H1 (cell line): ENCODE measurements at regions not wholly inside any gene's neighbourhood (a gene's known extent, or its start where the extent isn't known, plus 50 kb on each side); places are given as distances from the start of the nearest gene placed in this dataset.

ENCODE experiments used
- CTCF ChIA-PET: fragments of 300-600 bp; sonication (Branson Sonifier 250); formaldehyde crosslinking; loops from one replicate; lab custom pipeline; 2021; ENCODE audit not compliant: partially characterized antibody; lab: Charles Lee
- POLR2A ChIA-PET: fragments of 300-600 bp; sonication (Branson Sonifier 250); formaldehyde crosslinking; loops from one replicate; lab custom pipeline; 2021; ENCODE audit warnings: inconsistent platforms; ENCODE audit not compliant: partially characterized antibody; lab: Charles Lee
- DNase-seq, 2 experiments: peaks; one replicate each; pipeline versions ENCODE4 v3.0.0 to v3.0.0-alpha.2; 2010 to 2022; ENCODE audit warnings: low spot score in 2 of 2, low read depth in 1 of 2, mixed read lengths in 1 of 2
- FAIRE-seq: peaks from 2 replicates; lab custom pipeline; 2011; peaks lifted over from hg19 to GRCh38; lab: Jason Lieb, UNC
- H2AFZ ChIP-seq: 2 replicates; pipeline ENCODE4 v1.8.1; 2012; ENCODE audit warnings: low read length, inconsistent platforms
- H2AK5ac ChIP-seq: 2 replicates; pipeline ENCODE4 v1.6.1; 2013; ENCODE audit warnings: low read depth, low read length
- H2BK120ac ChIP-seq: replicated peaks from 2 replicates; pipeline ENCODE3; 2013; ENCODE audit warnings: low read depth, low read length, inconsistent platforms
- H2BK12ac ChIP-seq: 2 replicates; pipeline ENCODE4 v1.6.1; 2013; ENCODE audit warnings: low read depth, low read length
- H2BK15ac ChIP-seq: 2 replicates; pipeline ENCODE4 v1.6.1; 2013; ENCODE audit warnings: low read length
- H2BK20ac ChIP-seq: 2 replicates; pipeline ENCODE4 v1.6.1; 2013; ENCODE audit warnings: low read length
- H2BK5ac ChIP-seq: 2 replicates; pipeline ENCODE4 v1.6.1; 2013; ENCODE audit warnings: low read depth, low read length
- H3K14ac ChIP-seq: 2 replicates; pipeline ENCODE4 v1.6.1; 2013; ENCODE audit warnings: inconsistent platforms; ENCODE audit not compliant: insufficient read length
- H3K18ac ChIP-seq: 2 replicates; pipeline ENCODE4 v1.6.1; 2013; ENCODE audit warnings: low read length; ENCODE audit errors: extremely low read depth
- H3K23ac ChIP-seq: 2 replicates; pipeline ENCODE4 v1.6.1; 2013; ENCODE audit warnings: inconsistent platforms; ENCODE audit not compliant: insufficient read length
- H3K23me2 ChIP-seq: 2 replicates; pipeline ENCODE4 v1.6.1; 2013; ENCODE audit warnings: low read depth, low read length
- H3K27ac ChIP-seq: 2 replicates; pipeline ENCODE4 v1.6.1; 2011; ENCODE audit warnings: low read depth, low read length, inconsistent platforms
- H3K27me3 ChIP-seq, 4 experiments: replicated peaks in 1 of 4; 1 replicate in 1 of 4; 2 replicates in 3 of 4; pipeline versions ENCODE4 v1.6.1 to v1.8.1; 2011 to 2013; ENCODE audit warnings: low read length in 3 of 4, mild to moderate bottlenecking in 3 of 4, inconsistent platforms in 2 of 4, mixed read lengths in 2 of 4, moderate library complexity in 1 of 4; ENCODE audit not compliant: control insufficient read depth in 3 of 4, insufficient read depth in 3 of 4; ENCODE audit errors: extremely low read depth in 1 of 4
- H3K36me3 ChIP-seq, 4 experiments: 2 replicates each; pipeline versions ENCODE4 v1.6.1 to v1.8.1; 2011 to 2013; ENCODE audit warnings: mild to moderate bottlenecking in 4 of 4, low read length in 3 of 4, moderate library complexity in 2 of 4, control low read depth in 1 of 4, inconsistent platforms in 1 of 4; ENCODE audit not compliant: insufficient read depth in 4 of 4, control insufficient read depth in 2 of 4
- H3K4ac ChIP-seq: replicated peaks from 2 replicates; pipeline ENCODE3; 2013; ENCODE audit warnings: low read length, low read depth, mixed read lengths, inconsistent platforms; ENCODE audit not compliant: insufficient read length
- H3K4me1 ChIP-seq, 4 experiments: replicated peaks in 1 of 4; 1 replicate in 1 of 4; 2 replicates in 3 of 4; pipeline versions ENCODE4 v1.6.1 to v1.8.1; 2011 to 2013; ENCODE audit warnings: low read length in 3 of 4, inconsistent platforms in 2 of 4, mixed read lengths in 1 of 4; ENCODE audit not compliant: insufficient read depth in 4 of 4, control insufficient read depth in 3 of 4
- H3K4me2 ChIP-seq, 2 experiments: 2 replicates each; pipeline versions ENCODE4 v1.6.1 to v1.8.1; 2011 to 2013; ENCODE audit warnings: low read depth in 2 of 2, low read length in 2 of 2, control low read depth in 1 of 2, inconsistent platforms in 1 of 2, mild to moderate bottlenecking in 1 of 2; ENCODE audit not compliant: insufficient read depth in 1 of 2
- H3K4me3 ChIP-seq, 4 experiments: fragments of 200-600, 300-600 bp in 1 of 4; sonication (generic), shearing (Covaris generic), sonication (Bioruptor Twin) in 1 of 4; 2 replicates each; pipeline versions ENCODE4 v1.5.1 to v1.8.1; 2011 to 2016; ENCODE audit warnings: low read length in 4 of 4, low read depth in 3 of 4, control low read depth in 2 of 4, inconsistent platforms in 2 of 4, mild to moderate bottlenecking in 2 of 4, mixed read lengths in 1 of 4, moderate library complexity in 1 of 4; ENCODE audit not compliant: insufficient read depth in 2 of 4; ENCODE audit errors: extremely low read depth in 1 of 4
- H3K56ac ChIP-seq: replicated peaks from 2 replicates; pipeline ENCODE3; 2013; ENCODE audit warnings: low read depth, mild to moderate bottlenecking, mixed read lengths, low read length, inconsistent platforms; ENCODE audit not compliant: insufficient read length
- H3K79me1 ChIP-seq: 2 replicates; pipeline ENCODE4 v1.6.1; 2013; ENCODE audit warnings: low read depth, low read length, control low read depth
- H3K79me2 ChIP-seq, 2 experiments: 2 replicates each; pipeline versions ENCODE4 v1.6.1 to v1.8.1; 2012 to 2013; ENCODE audit warnings: low read length in 2 of 2, mild to moderate bottlenecking in 2 of 2, inconsistent platforms in 1 of 2; ENCODE audit not compliant: insufficient read depth in 2 of 2, control insufficient read depth in 1 of 2
- H3K9ac ChIP-seq, 4 experiments: replicated peaks in 1 of 4; 1 replicate in 1 of 4; 2 replicates in 3 of 4; pipeline versions ENCODE4 v1.6.1 to v1.8.1; 2011 to 2013; ENCODE audit warnings: low read depth in 3 of 4, low read length in 3 of 4, control low read depth in 2 of 4, mild to moderate bottlenecking in 2 of 4, moderate library complexity in 2 of 4, inconsistent platforms in 1 of 4; ENCODE audit errors: extremely low read depth in 1 of 4
- H3K9me3 ChIP-seq, 2 experiments: 2 replicates each; pipeline versions ENCODE4 v1.6.1 to v1.8.1; 2012 to 2013; ENCODE audit warnings: mild to moderate bottlenecking in 2 of 2, moderate library complexity in 2 of 2, control low read depth in 1 of 2, inconsistent platforms in 1 of 2, low read depth in 1 of 2, low read length in 1 of 2, mixed read lengths in 1 of 2; ENCODE audit not compliant: insufficient read depth in 2 of 2
- H4K20me1 ChIP-seq, 2 experiments: replicated peaks in 1 of 2; 2 replicates each; pipeline versions ENCODE3 to v1.8.1; 2011 to 2013; ENCODE audit warnings: inconsistent platforms in 2 of 2, low read length in 2 of 2, mild to moderate bottlenecking in 1 of 2; ENCODE audit not compliant: insufficient read depth in 2 of 2, control insufficient read depth in 1 of 2
- H4K5ac ChIP-seq: 2 replicates; pipeline ENCODE4 v1.6.1; 2013; ENCODE audit warnings: low read length, low read depth, mixed read lengths, inconsistent platforms; ENCODE audit not compliant: insufficient read length
- H4K8ac ChIP-seq: 2 replicates; pipeline ENCODE4 v1.8.0; 2013; ENCODE audit warnings: mild to moderate bottlenecking, moderate library complexity, low read length, inconsistent platforms; ENCODE audit not compliant: insufficient read depth; ENCODE audit errors: extremely low read depth
- H4K91ac ChIP-seq: replicated peaks from 2 replicates; pipeline ENCODE3; 2013; ENCODE audit warnings: low read length, mixed read lengths, inconsistent platforms; ENCODE audit not compliant: insufficient read length
- CTCF ChIP-seq, 3 experiments: IDR thresholded peaks; 1 replicate in 2 of 3; 2 replicates in 1 of 3; pipeline versions ENCODE4 v1.5.1 to v1.6.1; 2011; ENCODE audit warnings: low read length in 3 of 3, mild to moderate bottlenecking in 3 of 3, inconsistent platforms in 2 of 3, low read depth in 1 of 3, moderate library complexity in 1 of 3; ENCODE audit not compliant: insufficient read depth in 1 of 3; ENCODE audit errors: control extremely low read depth in 1 of 3
- RAD21 ChIP-seq, 2 experiments: IDR thresholded peaks in 1 of 2; conservative IDR thresholded peaks in 1 of 2; 2 replicates each; pipeline ENCODE4 v1.6.1; 2011; ENCODE audit warnings: low read depth in 2 of 2, low read length in 2 of 2, improper control_type of control experiment in 1 of 2, inconsistent platforms in 1 of 2, mild to moderate bottlenecking in 1 of 2, moderate library complexity in 1 of 2
- TAF1 ChIP-seq: IDR thresholded peaks from 2 replicates; pipeline ENCODE4 v1.6.1; 2011; ENCODE audit warnings: mild to moderate bottlenecking, low read depth, low read length
- WGBS, 2 experiments: shearing (Covaris generic) in 1 of 2; methylation state at CpG; one replicate each; pipeline versions ENCODE4 v1.1.6 to v1.1.7; 2013 to 2015; ENCODE audit warnings: low lambda C conversion rate in 2 of 2, mixed read lengths in 2 of 2, inconsistent platforms in 1 of 2, low coverage in 1 of 2, missing lambda C conversion rate in 1 of 2; ENCODE audit not compliant: insufficient replicate concordance in 2 of 2, insufficient coverage in 1 of 2, insufficient read length in 1 of 2; ENCODE audit errors: extremely low coverage in 1 of 2, missing lambda C conversion rate in 1 of 2; 5-methylcytosine and 5-hydroxymethylcytosine counted together

- H3K56ac ChIP-seq: no peak overlapping the region
- H3K4ac ChIP-seq: no peak overlapping the region
- H2BK20ac ChIP-seq: no peak overlapping the region
- H4K8ac ChIP-seq: no peak overlapping the region
- H4K5ac ChIP-seq: no peak overlapping the region
- peak in 1 of 2 experiments; percentile 5 for DNase-seq
- no peak overlapping the region for H4K91ac ChIP-seq
- FAIRE-seq: peak; percentile 84
- H2BK15ac ChIP-seq: no peak overlapping the region
- H4K20me1 ChIP-seq: no peaks in the 10 kb centered on the region
- H3K18ac ChIP-seq: no peak overlapping the region
- no peak overlapping the region for H3K9ac ChIP-seq
- H3K23ac ChIP-seq: no peak overlapping the region
- H2BK12ac ChIP-seq: no peak overlapping the region
- H2BK120ac ChIP-seq: no peak overlapping the region
- 50% methylated on average over 1 of the region's 1 CpG; no CpG with 5 or more reads in 1 of the 2 experiments for WGBS, 2 experiments
- ChIA-PET POLR2A (no interaction called here), CTCF (interaction anchor here (0.7 to 4.4 kb wide), 7 partner anchors 8 to 779 kb away, joined by 3 to 19 read pairs (median 4); no protein-coding TSS in a partner anchor)
- H3K27me3 ChIP-seq: no peaks in the 10 kb centered on the region
- no peaks in the 10 kb centered on the region for H3K23me2 ChIP-seq
- H3K9me3 ChIP-seq: no peaks in the 10 kb centered on the region
- H3K4me1 ChIP-seq: no peaks in the 10 kb centered on the region
- H2AFZ ChIP-seq: 0 out of 2 replicates have a peak overlapping the region, but pooled peaks have one; percentile 24
- H3K79me2 ChIP-seq: no peaks in the 10 kb centered on the region
- peak in 2 of 3 experiments; percentile 48 to 57; a peak in 2 of 4 replicates for TF ChIP-seq CTCF (IDR thresholded peaks at IDR 0.05; ENCODE audit: control extremely low read depth in 1 of 3, insufficient read depth in 1 of 3, low read depth in 1 of 3, low read length in 3 of 3)
- TF ChIP-seq RAD21 (IDR thresholded peaks at IDR 0.05 in 1 of 2, conservative IDR thresholded peaks at IDR 0.05 in 1 of 2; ENCODE audit: low read depth in 2 of 2, low read length in 2 of 2): peak; percentile 46 to 69
- TF ChIP-seq TAF1: no peak
- H3K79me1 ChIP-seq: no peaks in the 10 kb centered on the region
- no peak overlapping the region for H2BK5ac ChIP-seq
- H3K36me3 ChIP-seq: no peaks in the 10 kb centered on the region
- H3K4me2 ChIP-seq: no peak overlapping the region
- H3K27ac ChIP-seq: no peak overlapping the region
- no peak overlapping the region for H2AK5ac ChIP-seq
- no peak overlapping the region for H3K14ac ChIP-seq
- no peak overlapping the region for H3K4me3 ChIP-seq
Observed at GRCh38 chr3:168889666-168890065, 773.8 kb downstream of the MECOM start.
